ENCODE measurements at regions not wholly inside any gene's neighbourhood (a gene's known extent, or its start where the extent isn't known, plus 50 kb on each side); places are given as distances from the start of the nearest gene placed in this dataset.

DNA sequence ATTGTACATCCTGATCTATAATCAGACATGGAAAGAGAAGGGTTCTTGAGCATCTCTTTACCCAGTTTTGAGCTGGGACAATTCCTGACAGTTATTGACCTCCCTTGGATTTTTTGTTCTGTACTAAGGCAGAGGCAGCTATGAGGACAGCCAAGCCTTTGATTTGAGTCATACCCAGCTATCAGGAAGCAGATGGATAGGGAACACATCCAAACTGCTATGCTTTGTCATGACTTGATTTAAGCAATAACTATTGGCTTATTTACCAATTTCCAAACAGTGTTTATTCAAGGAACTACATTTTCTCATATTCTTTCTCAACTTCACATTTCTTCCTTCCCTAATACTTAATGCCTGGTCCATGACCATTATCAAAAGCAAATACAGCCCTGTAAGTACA, 396.4 kb upstream of the STEAP1 start:
- DNase-seq (ENCODE audit: low spot score): no peak
- TF ChIP-seq, protein P1, sequence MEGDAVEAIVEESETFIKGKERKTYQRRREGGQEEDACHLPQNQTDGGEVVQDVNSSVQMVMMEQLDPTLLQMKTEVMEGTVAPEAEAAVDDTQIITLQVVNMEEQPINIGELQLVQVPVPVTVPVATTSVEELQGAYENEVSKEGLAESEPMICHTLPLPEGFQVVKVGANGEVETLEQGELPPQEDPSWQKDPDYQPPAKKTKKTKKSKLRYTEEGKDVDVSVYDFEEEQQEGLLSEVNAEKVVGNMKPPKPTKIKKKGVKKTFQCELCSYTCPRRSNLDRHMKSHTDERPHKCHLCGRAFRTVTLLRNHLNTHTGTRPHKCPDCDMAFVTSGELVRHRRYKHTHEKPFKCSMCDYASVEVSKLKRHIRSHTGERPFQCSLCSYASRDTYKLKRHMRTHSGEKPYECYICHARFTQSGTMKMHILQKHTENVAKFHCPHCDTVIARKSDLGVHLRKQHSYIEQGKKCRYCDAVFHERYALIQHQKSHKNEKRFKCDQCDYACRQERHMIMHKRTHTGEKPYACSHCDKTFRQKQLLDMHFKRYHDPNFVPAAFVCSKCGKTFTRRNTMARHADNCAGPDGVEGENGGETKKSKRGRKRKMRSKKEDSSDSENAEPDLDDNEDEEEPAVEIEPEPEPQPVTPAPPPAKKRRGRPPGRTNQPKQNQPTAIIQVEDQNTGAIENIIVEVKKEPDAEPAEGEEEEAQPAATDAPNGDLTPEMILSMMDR (IDR thresholded peaks at IDR 0.05): no peak
- ATAC-seq (ENCODE audit: low FRiP score): no peak

DNA sequence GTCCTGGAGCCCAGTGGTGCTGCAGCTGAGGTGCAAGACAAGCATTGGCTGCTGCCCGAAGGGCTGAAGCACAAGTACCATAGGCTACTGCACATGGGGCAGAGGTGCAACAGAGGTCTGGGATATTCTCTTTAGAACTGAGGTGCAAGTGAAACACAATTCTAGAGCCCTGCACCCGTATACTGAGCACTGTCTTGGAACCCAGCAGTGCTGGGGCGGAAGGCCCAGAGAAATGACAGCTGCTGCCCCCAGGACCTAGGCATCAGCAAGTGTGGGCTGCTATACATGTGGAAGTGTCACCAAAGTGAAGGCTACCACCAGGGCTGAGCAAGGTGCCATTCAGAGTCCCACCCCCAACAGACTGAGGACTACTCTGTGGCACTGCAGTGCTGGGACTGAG, 393.6 kb upstream of the STEAP1 start:
- DNase-seq (ENCODE audit: low spot score) (no peak), ATAC-seq (ENCODE audit: low FRiP score) (no peak)
- TF ChIP-seq, protein P1 (IDR thresholded peaks at IDR 0.05): no peak

DNA sequence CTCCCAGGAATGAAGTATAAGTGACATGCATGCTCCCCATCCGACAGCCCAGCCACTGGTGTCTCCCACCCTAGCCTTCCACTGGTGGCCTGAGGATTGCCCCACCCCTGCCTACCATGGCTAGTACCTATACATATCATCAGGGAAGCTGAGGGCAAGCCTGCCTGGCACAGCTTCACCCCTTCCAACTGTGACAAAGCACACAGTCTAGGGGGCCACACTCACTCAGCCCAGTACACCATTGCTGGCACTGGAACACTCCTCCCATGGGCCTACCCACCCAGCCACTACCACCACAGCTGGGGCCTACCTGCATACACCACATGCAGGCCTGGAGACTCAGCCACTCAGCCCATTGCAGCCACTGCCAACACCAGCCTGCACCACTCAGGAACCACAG, 393.1 kb upstream of the STEAP1 start:
- DNase-seq (ENCODE audit: low spot score) (no peak), ATAC-seq (ENCODE audit: low FRiP score) (no peak)

DNA sequence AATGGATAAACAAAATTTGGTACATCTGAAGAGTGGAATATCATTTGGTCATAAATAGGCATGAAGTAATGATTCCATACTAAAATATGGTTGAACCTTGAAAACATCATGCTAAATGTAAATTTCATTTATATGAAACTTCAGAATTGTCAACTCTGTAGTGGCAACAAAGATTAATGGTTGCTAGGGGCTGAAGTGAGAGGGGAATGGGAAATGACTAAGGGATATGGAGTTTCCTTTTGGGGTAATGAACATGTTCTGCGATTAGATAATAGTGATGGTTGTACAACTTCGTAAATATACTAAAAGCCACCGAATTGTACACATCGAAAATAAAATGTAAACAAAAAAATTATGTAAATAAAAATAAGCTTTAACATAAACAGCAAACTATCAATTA, 384.1 kb upstream of the STEAP1 start:
- TF ChIP-seq, protein P1 (IDR thresholded peaks at IDR 0.05): no peak
- DNase-seq (ENCODE audit: low spot score) (no peak), ATAC-seq (ENCODE audit: low FRiP score) (no peak)

More for the DNA sequence above, 393.1 kb upstream of the STEAP1 start:
- TF ChIP-seq, protein P1 (IDR thresholded peaks at IDR 0.05): no peak

DNA sequence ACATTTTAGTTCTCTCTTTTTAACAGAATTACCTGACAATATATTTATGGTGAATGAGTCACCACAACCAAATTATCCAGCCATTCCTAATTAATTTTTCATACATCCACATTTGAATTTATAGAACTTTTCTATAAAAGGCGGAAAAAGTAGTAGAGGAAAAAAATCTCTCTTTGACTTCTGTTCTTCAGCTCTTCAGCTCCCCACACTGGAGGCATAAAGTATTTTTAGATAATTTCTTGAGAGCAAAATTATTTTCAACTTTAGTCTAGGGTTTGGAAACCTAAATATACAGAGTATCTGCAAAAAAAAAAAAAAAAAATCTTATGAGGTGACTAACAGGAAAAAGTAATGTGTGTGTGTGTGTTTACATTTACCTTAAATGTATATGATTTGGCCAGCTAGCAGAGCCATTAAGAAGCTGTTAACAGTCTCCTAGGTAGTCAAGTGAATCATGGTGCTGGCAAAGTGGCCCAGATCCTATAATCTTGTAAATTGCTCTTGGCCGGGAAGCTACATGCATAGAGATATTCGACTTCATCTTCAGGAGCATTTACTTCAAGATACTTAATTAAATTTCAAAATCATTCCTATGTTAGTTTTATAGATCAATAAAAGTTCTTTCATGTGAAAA, 383.1 kb upstream of the STEAP1 start:
- no peak for DNase-seq (ENCODE audit: low spot score)
- no peak for ATAC-seq (ENCODE audit: low FRiP score)

DNA sequence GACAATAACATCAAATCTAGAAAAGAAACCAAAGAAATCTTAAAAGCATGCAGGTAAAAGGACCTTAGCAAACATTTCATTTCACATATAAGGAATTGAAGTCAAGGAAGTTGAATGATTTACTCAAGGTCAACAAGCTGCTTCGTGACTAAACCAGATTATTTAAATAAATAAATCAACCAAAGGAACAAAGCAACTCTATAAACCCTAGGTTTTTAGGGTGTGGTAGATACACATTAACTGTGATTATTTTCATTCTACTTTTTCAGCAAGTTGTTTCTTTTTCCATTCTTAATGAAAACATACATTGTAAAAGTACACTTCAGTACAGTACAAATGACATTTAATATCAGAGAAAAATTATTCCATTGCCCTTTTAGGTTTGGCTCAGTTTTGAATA, 382.0 kb upstream of the STEAP1 start:
- TF ChIP-seq, protein P1 (IDR thresholded peaks at IDR 0.05): no peak
- ATAC-seq (ENCODE audit: low FRiP score) (no peak), DNase-seq (ENCODE audit: low spot score) (no peak)

More for the DNA sequence above, 383.1 kb upstream of the STEAP1 start:
- TF ChIP-seq, protein P1 (IDR thresholded peaks at IDR 0.05): no peak

DNA sequence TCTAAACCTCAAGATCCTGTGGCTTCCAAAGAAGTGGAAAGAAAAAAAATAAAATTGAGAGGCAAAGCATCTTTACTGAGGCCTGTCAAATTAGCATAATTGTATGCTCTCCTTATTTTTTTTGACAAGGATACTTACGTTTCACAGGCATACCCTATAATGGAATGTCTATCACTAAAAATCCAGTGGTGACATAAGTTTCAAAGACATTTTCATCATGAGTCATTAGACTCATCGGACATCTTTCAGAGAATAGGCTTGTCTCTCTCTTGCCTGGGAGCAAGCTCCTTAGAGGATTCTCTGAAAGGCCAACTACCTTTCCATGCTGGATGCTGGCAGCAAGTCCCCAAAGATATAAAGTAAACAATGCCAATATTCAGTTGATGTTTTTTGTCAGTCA, 380.7 kb upstream of the STEAP1 start:
- ATAC-seq (ENCODE audit: low FRiP score): no peak
- DNase-seq (ENCODE audit: low spot score): no peak
- TF ChIP-seq, protein P1 (IDR thresholded peaks at IDR 0.05): no peak
